Aorta (tissue), 5 donors: ENCODE measurements at regions not wholly inside any gene's neighbourhood (a gene's known extent, or its start where the extent isn't known, plus 50 kb on each side); places are given as distances from the start of the nearest gene placed in this dataset.

Experiments
- ATAC-seq: fragments of 200-7000 bp; cut with Tn5 transposase; one replicate; pipeline ENCODE4 v1.9.1; 2022; ENCODE audit warnings: moderate library complexity; ENCODE audit not compliant: low FRiP score
- DNase-seq, 2 donors: peaks; one replicate each; pipeline ENCODE4 v3.0.0-alpha.2; 2020
- H3K27ac ChIP-seq, 2 donors: one replicate each; pipeline ENCODE4 v1.5.1; 2013; ENCODE audit warnings: low read length in 2 of 2, mild to moderate bottlenecking in 2 of 2, moderate library complexity in 2 of 2, control low read depth in 1 of 2, inconsistent platforms in 1 of 2, low read depth in 1 of 2
- H3K27me3 ChIP-seq, 2 donors: one replicate each; pipeline ENCODE4 v1.6.1; 2013; ENCODE audit warnings: control low read depth in 1 of 2, low read length in 1 of 2, mild to moderate bottlenecking in 1 of 2, moderate library complexity in 1 of 2; ENCODE audit not compliant: insufficient read depth in 2 of 2, control insufficient read depth in 1 of 2
- H3K36me3 ChIP-seq, 2 donors: one replicate each; pipeline ENCODE4 v1.6.1; 2013; ENCODE audit warnings: control low read depth in 1 of 2, low read length in 1 of 2, mild to moderate bottlenecking in 1 of 2; ENCODE audit not compliant: insufficient read depth in 2 of 2, control insufficient read depth in 1 of 2
- H3K4me1 ChIP-seq, 2 donors: one replicate each; pipeline ENCODE4 v1.6.1; 2013; ENCODE audit warnings: low read length in 2 of 2, control low read depth in 1 of 2, mild to moderate bottlenecking in 1 of 2, moderate library complexity in 1 of 2; ENCODE audit not compliant: insufficient read depth in 2 of 2, control insufficient read depth in 1 of 2
- H3K4me3 ChIP-seq, 2 donors: one replicate each; pipeline ENCODE4 v1.5.1; 2013; ENCODE audit warnings: low read length in 2 of 2, control low read depth in 1 of 2, mild to moderate bottlenecking in 1 of 2
- H3K9me3 ChIP-seq: one replicate; pipeline ENCODE4 v1.6.1; 2013; ENCODE audit warnings: mild to moderate bottlenecking, low read length; ENCODE audit not compliant: control insufficient read depth
- WGBS, 2 donors: extraction: QIAGEN DNeasy Blood & Tissue Kit; methylation state at CpG; one replicate each; pipeline ENCODE4 v1.1.7; 2013; 5-methylcytosine and 5-hydroxymethylcytosine counted together
- intact Hi-C, 2 donors: fragments of 100-400 bp; cut with DNase I; formaldehyde crosslinking; loops; one replicate each; pipeline versions ENCODE4 v1.14.2 to v1.15.0; 2022
- donor health status: healthy with polysubstance abuse.
- donor health status: Bipolar disorder and iron deficiency.
- donor health status: DM: no; HTN: no; CAD: no.
- donor health status: DM: no; HTN: no; CAD: no.
- donor health status: DM: yes; HTN: yes; CAD: no.

- no peak for ATAC-seq
- no peak for DNase-seq
- 81 to 86% methylated on average over 6 of the region's 6 CpGs for WGBS, 2 donors
- no peak overlapping the region for H3K27ac ChIP-seq
- H3K4me1 ChIP-seq = no peaks in the 10 kb centered on the region
- H3K9me3 ChIP-seq = no peaks in the 10 kb centered on the region
- H3K27me3 ChIP-seq = no peaks in the 10 kb centered on the region
- H3K36me3 ChIP-seq = no peaks in the 10 kb centered on the region
- no peak overlapping the region for H3K4me3 ChIP-seq
- intact Hi-C loops = no loop called here
Observed at GRCh38 chr4:18975916-18976808, 954.6 kb upstream of the LCORL start.

DNA sequence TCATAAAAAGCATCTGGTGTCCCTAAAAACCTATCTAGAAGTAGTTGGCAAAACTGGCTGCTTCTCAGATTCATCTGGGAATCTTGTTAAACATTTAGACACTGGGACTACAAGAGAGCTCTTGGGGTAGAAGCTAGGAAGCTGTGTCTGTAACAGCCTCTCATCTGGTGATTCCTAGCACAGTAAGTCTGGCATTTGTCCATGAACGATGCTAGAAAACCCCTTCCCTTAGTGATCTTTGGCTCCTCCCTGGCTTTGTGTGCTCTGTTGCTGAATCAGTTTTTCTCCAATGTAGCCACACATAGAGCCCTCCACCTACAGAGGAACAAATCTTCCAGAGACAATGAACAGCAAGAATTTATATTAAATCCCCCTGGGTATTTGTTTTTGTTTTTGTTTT lies 951.7 kb upstream of the LCORL start:
- Histone ChIP-seq H3K36me3 (no peaks in the 10 kb centered on the region), H3K27ac (no peak overlapping the region), H3K9me3 (peaks cover 2% of the 10 kb centered on the region), H3K4me1 (no peaks in the 10 kb centered on the region), H3K27me3 (no peaks in the 10 kb centered on the region), H3K4me3 (no peak overlapping the region)
- 39 to 60% methylated on average over 1 of the region's 1 CpG for WGBS, 2 donors
- intact Hi-C loops = no loop called here
- ATAC-seq (no peak), DNase-seq (no peak)

- ATAC-seq (no peak), DNase-seq (no peak)
- intact Hi-C loops = no loop called here
- Histone ChIP-seq H3K27me3 (no peaks in the 10 kb centered on the region), H3K36me3 (no peaks in the 10 kb centered on the region), H3K9me3 (no peaks in the 10 kb centered on the region), H3K4me1 (no peaks in the 10 kb centered on the region), H3K4me3 (no peak overlapping the region), H3K27ac (no peak overlapping the region)
Observed at GRCh38 chr4:18961879-18962278, 940.3 kb upstream of the LCORL start.

DNA sequence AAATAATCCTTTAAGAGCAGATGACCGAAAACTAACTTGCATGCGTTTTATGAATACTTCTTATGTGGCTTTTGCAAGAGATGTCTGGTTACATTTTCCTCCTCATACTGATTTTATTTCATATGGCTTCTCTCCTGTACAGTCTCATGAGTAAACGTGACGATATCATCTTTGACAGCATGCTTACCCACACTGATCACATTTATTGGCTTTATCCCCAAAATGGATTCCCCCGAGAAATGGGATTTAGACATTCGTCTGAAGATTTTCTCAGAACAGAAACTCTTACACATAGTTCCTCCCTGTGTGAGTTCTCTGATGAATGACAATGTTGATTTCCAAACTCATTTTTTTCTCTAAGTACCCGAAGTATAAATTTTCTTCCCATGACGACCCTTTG lies 939.7 kb upstream of the LCORL start:
- no peak overlapping the region for H3K4me3 ChIP-seq
- WGBS, 2 donors = 49 to 56% methylated on average over 8 of the region's 8 CpGs
- no peak overlapping the region for H3K27ac ChIP-seq
- intact Hi-C loops = no loop called here
- no peaks in the 10 kb centered on the region for H3K4me1 ChIP-seq
- no peaks in the 10 kb centered on the region for H3K36me3 ChIP-seq
- ATAC-seq (no peak), DNase-seq (no peak)
- H3K9me3 ChIP-seq = no peaks in the 10 kb centered on the region
- H3K27me3 ChIP-seq = no peaks in the 10 kb centered on the region

- no peaks in the 10 kb centered on the region for H3K27me3 ChIP-seq
- H3K4me3 ChIP-seq = no peak overlapping the region
- intact Hi-C loops = no loop called here
- no peak overlapping the region for H3K27ac ChIP-seq
- ATAC-seq (no peak), DNase-seq (no peak)
- 82 to 84% methylated on average over 6 of the region's 6 CpGs for WGBS, 2 donors
- H3K36me3 ChIP-seq = no peaks in the 10 kb centered on the region
- no peaks in the 10 kb centered on the region for H3K4me1 ChIP-seq
- no peaks in the 10 kb centered on the region for H3K9me3 ChIP-seq
Observed at GRCh38 chr4:18957716-18958115, 936.2 kb upstream of the LCORL start.

- H3K36me3 ChIP-seq = no peaks in the 10 kb centered on the region
- no peak overlapping the region for H3K27ac ChIP-seq
- ATAC-seq (no peak), DNase-seq (no peak)
- H3K4me1 ChIP-seq = no peaks in the 10 kb centered on the region
- H3K4me3 ChIP-seq = no peak overlapping the region
- H3K9me3 ChIP-seq = no peaks in the 10 kb centered on the region
- H3K27me3 ChIP-seq = no peaks in the 10 kb centered on the region
- intact Hi-C loops = no loop called here
- WGBS, 2 donors = 37 to 49% methylated on average over 2 of the region's 2 CpGs
Observed at GRCh38 chr4:18954538-18954937, 933.0 kb upstream of the LCORL start.

- Histone ChIP-seq H3K36me3 (no peaks in the 10 kb centered on the region), H3K4me1 (no peaks in the 10 kb centered on the region), H3K9me3 (no peaks in the 10 kb centered on the region), H3K27ac (no peak overlapping the region), H3K4me3 (no peak overlapping the region), H3K27me3 (no peaks in the 10 kb centered on the region)
- ATAC-seq = no peak
- intact Hi-C loops = no loop called here
- no peak for DNase-seq
Observed at GRCh38 chr4:18953613-18954012, 932.1 kb upstream of the LCORL start.

GRCh38 chr4:18945464-18945863 lies 923.9 kb upstream of the LCORL start:
- no peaks in the 10 kb centered on the region for H3K36me3 ChIP-seq
- no peak overlapping the region for H3K27ac ChIP-seq
- no peaks in the 10 kb centered on the region for H3K4me1 ChIP-seq
- intact Hi-C loops = no loop called here
- no peak overlapping the region for H3K4me3 ChIP-seq
- ATAC-seq (no peak), DNase-seq (no peak)
- H3K9me3 ChIP-seq = no peaks in the 10 kb centered on the region
- 96% methylated on average over 2 of the region's 2 CpGs for WGBS, 2 donors
- no peaks in the 10 kb centered on the region for H3K27me3 ChIP-seq

DNA sequence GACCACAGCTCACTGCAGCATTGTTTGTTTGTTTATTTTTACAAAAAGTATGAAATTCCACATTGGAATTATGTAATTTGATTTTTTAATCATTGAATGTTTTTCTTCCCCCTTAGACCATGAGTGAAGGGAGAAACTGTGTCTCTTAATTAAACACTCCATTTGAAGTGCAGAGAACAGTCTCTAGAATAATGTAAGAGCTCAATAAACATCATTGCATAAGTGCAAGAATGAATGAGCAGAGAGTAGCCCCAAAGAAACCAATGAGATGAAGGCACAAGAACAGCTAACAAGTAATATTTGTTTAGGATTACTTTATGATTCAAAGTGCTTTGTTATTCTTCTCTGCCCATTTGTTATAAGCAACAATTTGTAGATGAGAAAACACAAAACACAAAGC lies 921.3 kb upstream of the LCORL start:
- Histone ChIP-seq H3K9me3 (no peaks in the 10 kb centered on the region), H3K36me3 (no peaks in the 10 kb centered on the region), H3K27me3 (no peaks in the 10 kb centered on the region), H3K4me3 (no peak overlapping the region), H3K27ac (no peak overlapping the region), H3K4me1 (no peaks in the 10 kb centered on the region)
- intact Hi-C loops = no loop called here
- no peak for ATAC-seq
- no peak for DNase-seq
